Stimulated activated CD4-positive, alpha-beta T cell treated with anti-CD3 and anti-CD28 coated beads, Interleukin-15, amount 100 ng/mL, for 24 hours (primary cell): ENCODE measurements at regions not wholly inside any gene's neighbourhood (a gene's known extent, or its start where the extent isn't known, plus 50 kb on each side); places are given as distances from the start of the nearest gene placed in this dataset.
"Not testable (repeated sequence)": the region's sequence is repeated elsewhere in the genome, so short reads cannot be mapped to it uniquely, and the experiment has no call there.

Experiments
- DNase-seq: peaks from one replicate; pipeline ENCODE4 v3.0.0-alpha.2; 2020

DNA sequence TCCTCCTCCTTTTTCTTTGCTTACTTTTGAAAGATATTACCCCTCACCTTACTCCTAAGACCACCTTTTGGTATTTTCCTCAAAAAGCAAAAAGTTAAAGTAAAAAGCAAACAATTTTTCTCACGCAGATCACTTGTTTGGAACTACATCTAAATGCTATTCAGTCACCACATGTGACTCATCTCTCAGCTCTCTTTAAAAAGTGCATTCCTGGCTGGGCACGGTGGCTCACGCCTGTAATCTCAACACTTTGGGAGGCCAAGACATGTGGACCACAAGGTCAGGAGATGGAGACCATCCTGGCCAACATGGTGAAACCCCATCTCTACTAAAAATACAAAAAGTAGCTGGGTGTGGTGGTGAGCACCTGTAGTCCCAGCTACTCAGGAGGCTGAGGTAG, 218.0 kb downstream of the HS3ST3B1 start:
- not testable (repeated sequence) for DNase-seq

DNA sequence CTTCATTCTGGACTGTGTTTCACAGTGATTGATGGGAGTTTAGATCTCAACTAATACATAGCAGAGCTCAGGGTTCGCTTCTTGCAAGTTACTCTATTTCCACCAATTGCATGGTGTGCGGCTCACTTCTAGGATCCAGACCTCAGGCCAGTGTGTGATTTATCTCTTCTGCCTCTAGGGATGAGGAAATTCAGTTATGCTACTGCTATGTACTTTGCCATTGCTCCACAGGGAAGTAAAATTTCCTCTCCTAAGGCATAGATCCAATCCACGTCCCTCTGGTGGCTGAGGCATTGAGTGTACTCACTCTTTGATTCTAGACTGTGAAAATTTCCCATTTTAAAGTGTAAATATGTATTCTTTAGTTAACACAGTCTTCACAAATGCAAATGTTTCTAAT, 214.1 kb downstream of the HS3ST3B1 start:
- DNase-seq = no peak

DNA sequence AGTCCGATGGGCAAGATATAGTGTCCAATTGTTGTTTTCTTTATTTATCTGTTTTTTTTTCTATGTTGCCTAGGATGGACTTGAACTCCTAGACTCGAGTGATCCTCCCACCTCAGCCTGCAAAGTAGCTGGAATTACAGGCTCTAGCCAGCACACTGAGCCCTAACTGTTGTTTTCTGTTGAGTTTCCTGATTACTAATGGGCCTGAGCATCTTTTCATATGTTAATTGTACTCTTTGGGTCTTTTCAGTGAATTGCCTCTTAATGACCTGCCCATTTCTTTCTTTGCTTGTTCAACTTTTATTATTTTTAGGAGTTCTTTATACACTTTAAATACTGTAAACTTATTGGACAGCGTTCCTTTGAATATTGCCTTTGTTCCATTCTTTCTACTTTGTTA, 213.0 kb downstream of the HS3ST3B1 start:
- no peak for DNase-seq

DNA sequence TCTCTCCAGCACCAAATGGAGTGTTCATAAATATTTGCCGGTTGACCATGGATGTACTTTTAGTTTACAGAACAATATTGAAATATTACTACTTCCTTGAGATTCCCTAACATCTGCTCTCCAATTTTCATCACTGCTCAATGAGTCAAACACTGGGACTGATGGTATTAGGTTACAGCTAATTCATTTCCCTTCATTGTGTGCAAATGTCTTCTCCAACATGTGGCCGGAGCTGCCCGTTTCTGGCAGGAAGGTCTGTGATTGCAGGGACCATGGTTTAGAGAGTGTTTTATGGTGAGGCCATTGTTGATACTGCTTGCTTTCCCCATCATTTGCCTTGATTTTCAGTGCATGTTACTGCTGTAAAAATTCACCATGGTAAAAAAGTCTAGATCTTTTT, 209.3 kb downstream of the HS3ST3B1 start:
- DNase-seq = no peak

DNA sequence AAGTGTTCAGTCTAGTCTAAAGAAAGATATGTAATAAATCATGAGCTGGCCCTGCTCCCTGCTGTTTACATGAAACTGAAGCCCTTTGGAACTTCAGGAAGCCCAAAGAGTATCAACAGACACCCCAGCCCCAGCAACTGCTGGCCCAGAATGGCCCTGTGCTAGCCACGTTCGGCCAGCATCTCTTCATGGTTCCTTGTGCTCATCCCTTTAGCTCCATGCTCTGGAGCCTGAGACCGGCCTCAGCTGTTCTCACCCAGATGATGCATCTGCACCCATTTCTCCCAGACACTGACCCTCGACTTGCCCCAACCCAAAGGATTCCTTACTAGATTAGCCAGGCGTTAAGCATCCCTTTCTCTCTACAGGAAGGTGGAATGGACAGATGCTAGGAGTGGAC, 207.3 kb downstream of the HS3ST3B1 start:
- no peak for DNase-seq

DNA sequence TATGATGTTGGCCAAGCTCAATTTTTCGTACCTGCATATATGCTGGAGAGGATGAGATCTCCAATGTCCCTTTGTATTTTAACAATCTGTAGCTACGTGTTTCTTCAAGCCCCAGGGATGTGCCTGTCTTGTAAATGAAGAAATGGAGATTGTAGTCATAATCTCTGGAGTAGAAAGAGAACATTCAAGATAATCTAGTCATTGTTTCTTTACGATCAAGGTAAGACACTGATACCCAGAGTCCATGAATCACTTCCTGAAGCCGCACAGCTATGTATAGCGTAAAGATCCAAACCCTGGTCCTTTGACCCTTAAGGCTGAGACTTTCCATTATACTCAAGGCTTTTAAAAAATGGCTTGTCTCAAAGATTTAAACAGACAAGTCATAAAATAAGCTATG, 205.5 kb downstream of the HS3ST3B1 start:
- DNase-seq = no peak

DNA sequence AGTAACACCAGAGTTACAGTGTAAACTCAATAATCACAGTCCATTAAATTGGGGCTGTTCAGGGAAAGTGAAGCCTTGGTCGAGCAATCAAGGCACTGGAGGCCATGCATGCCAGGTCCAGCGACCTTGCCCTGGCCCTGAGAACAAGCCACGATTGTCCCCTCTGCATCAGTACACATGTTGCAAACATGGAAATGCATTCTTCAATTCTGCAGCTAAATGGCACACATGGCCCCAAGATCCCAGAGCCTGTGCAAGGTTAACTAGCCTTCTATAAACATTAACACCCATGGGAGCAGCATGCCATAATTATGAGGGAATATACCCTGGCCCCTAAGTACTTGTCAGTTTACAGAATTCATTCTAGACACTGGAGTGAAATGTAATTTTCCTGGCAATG, 204.7 kb downstream of the HS3ST3B1 start:
- no peak for DNase-seq

DNA sequence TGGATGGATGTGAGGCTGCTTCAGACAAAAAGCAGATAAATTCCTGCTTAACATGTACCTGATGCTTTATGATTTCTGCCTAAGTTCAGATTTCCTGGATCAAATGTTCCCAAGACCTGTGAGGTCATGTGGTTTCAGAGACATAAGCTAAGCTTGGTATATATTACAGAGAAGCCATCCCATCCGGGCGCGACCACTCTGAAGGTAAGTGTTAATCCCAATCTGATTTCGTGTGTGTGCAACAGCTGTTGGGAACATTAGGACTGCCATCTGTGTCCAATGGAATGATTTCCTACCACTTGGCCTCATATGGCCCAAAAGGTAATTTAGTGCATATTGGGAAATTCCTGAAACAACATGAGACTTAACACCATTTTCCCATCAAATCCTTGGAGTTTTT, 199.1 kb downstream of the HS3ST3B1 start:
- no peak for DNase-seq

DNA sequence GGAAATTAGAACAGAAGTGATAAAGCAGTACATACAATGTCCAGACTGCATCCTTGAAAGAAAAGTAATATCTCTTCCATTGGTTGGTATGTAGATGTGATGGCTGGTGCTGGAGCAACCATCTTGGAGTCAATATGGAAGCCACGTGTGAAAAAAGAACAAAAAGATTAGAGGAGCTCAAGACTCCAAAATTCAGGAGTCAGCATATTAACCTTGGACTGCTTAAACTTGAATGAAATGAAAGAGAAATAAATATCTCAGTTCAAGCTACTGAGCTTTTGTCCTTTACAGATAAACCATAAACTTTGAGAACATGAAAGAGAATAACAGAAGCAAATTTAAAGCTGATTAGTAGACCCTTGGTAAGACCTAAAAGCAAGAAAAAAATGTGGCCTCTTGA, 197.9 kb downstream of the HS3ST3B1 start:
- DNase-seq = no peak

DNA sequence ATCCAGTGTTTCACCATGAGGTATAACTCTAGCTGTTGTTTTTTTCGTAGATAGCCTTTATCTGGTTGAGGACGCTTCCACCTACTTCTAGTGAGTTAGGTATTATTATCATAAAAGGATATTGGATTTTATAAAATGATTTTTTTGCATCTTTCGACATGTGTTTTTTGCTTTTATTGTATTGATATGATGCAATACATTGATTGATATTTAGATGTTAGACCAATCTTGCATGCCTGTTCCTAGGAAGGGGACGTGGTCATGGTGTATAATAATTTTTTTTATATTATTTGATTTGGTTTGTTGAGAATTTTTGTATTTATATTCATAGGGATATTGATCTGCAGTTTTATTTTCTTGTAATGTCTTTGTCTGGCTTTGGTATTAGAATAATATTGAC, 193.3 kb downstream of the HS3ST3B1 start:
- DNase-seq = no peak

DNA sequence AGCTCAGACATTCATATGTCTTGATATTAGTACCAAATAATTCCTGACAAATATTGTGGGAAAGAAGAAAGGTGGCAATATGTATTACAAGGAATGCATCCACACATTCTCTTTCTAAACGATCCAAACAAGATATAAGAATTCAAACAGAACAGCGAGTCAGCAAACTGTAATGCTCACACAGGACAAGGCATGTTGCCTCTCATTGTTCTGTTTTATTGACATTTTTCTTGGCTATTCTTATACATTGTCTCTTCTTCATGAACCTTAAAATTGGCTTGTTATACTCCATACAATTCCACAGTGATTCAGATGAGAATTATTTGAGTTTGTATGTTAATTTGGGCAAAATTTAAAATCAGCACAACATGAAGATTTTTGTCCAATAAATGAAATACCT, 189.1 kb downstream of the HS3ST3B1 start:
- DNase-seq = no peak

DNA sequence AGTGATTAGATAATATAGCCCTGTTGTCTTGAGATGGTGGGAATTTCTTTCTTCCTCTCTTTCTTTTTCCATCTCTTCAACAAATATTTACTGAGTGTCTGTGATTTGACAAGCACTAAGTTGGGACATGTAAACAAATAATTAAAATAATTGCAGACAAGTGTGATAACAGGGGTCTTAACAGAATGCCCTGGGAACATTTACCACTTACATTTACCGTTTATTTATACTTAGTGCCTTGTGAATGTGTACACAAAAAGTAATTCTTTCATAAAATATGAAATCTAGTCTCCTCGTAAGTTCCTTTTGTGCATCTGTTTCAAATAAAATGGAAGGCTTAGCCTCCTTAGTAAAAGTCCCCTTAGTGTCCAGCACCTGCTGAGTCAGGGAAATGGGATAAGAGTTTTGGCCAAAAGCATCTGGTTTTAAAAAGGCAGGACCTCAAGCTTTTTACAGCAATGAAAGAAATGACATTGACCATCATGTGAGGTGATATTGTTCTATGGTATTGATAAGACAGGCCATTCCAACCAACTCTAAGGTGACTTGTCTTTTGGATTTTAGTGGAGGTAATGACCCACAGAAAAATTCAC, 188.2 kb downstream of the HS3ST3B1 start:
- no peak for DNase-seq

DNA sequence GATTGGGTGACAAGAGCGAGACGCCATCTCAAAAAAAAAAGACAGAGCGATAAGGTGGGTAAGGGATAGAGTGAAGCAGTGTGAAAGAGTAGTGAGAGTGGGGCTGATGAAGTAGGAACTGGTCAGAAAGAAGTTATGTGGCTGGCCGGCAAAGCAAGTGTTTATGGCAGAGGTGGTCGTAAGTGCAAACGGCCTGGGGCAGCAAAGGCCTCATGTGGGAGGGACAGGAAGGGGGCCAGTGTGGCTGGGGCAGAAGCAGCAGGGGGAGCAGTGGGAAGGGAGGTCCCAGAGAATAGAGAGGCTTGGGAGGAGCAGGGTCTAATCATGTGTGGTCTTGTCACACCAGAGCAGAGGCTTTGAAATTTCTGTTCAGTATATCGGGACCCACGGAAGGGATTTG, 186.2 kb downstream of the HS3ST3B1 start:
- no peak for DNase-seq

DNA sequence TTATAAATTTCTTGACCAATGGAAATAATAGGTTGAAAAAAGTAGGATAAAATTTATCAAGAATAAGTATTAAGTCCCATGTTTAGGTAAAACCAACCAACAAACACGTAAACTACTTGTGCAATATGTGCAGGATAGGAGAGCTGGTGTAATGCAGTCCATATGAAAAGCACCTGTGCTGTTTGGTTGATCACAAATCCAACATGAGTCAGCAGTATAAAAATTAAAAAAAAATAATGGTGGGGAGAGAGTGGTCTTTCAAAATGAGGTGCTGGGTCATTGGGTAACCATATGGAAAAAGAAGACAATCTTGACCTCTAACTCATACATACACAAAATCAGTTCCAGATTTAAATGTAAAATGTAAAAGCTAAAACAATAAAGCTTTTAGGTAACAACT, 181.8 kb downstream of the HS3ST3B1 start:
- no peak for DNase-seq

DNA sequence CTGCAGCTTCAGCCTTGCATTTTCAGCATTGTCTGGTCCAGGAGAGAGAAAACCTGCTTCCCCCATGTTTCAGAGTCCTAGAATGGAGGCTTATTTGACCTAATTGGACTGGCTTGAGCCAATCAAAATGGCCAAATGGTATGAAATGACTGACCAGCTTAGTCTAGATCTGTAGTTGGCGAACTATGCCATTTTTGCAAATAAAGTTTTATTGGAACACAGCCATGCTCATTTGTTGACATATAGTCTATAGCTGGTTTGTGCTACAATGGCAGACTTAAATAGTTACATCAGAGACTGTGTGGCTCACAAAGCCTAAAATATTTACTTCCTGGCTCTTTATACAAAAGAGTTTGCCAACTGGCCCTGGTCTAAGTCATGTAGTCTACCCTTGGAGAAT, 180.8 kb downstream of the HS3ST3B1 start:
- no peak for DNase-seq

DNA sequence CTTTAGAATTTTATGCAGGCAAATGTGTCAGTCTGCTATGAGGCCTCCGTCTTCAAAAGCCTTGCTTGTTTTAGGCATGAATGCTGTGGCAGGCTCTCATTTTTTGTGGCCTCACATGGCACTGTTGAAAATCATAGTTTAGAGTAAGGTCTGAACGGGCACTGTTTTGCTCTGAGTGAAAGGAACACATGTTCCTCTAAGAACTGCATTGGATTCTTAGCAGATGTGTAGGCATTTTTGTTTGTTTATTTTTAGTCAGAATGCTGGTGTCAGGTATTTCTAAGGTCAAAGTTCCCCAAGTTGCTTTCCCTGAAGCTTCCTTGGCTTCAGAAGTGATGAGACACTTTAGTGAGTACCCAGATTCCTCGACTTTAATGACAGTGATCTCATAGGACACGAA, 173.7 kb downstream of the HS3ST3B1 start:
- no peak for DNase-seq

DNA sequence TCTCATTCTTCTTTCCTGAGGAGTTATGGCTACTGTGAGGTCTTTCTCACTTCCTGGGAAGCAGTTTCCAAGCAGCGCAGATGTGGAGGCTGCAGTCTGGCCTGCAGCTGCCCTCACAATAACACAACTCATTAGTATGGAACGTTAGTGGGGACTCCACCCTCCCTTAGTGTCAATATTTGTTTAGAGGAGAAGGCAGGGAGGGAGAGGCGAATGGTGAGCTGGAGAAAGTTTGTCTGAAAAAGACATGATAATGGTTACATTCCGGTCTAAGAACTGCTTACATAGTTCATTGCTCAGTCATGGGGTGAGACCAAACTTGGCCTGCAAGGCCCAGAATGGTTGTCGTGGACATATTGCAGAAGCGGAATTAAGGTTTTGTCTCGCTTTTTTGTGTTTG, 170.2 kb downstream of the HS3ST3B1 start:
- no peak for DNase-seq

DNA sequence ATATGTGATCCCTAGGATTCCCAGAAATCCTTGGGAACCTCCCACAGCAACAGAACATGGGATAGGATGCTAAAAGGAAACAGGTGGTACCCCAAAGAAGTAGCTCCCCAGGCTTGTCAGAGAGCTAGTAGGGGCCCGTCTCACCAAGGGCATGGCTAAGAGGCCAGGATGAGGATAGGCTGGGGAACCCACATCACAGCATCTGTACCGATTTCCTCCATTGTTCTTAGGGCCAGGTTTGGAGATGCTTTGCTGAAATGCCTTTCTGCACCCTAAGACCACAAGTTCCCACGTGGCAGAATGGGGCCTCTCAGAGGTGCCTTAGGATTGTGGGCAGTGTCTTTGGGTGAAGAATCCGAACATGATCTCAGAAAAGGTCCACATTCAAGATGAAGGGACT, 169.5 kb downstream of the HS3ST3B1 start:
- no peak for DNase-seq

DNA sequence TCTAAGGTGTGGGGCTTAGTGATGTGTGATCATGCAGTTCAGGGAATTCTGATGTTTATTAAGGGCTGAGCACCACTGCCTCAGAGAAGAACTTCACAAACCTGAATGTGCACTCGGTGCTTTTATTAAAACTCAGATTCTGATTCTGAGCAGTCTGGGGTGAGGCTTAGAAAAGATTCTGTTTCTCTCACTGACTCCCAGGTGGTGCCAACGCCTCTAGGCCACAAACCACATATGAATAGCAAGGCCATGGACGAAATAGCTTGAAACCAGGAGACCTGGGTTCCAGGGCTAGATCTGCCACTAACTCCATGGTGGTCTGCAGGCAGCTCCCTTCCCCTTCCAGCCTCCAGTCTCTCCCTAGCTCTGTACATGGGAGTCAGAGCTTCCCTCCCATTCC, 169.1 kb downstream of the HS3ST3B1 start:
- no peak for DNase-seq

DNA sequence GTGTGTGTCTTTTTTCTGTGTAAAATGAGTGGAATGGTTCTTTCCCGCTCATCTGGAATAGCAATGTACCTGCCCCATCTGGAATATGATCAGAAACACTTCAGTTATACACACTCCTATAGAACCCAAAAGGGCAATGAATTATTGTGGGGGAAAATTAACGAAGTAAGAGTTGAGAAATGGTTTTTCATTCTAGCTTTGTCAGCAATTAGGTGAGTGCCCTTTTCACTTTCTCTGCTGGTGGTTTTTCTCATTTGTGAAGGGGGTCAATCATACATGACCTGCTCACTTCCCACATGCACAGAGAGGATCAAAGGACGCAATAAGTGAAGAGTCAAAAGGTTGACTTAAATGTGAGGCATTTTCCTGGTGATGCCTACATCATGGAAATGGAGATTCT, 168.0 kb downstream of the HS3ST3B1 start:
- DNase-seq = no peak

DNA sequence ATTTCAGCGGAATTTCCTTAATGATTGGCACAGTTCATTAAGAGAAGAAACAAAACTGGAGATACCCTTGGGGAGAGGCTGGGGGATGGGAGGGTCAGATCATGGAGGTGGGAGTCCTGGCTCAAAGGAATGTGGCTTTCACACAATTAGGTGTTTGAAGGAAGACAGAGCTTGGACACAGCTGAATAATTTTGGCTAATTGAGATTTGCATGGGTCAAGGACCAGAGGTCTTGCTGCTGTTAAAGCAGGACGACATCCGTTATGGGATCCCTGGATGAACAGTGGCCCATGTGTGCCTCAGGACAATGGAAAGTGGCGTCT, 160.3 kb downstream of the HS3ST3B1 start:
- DNase-seq = no peak

DNA sequence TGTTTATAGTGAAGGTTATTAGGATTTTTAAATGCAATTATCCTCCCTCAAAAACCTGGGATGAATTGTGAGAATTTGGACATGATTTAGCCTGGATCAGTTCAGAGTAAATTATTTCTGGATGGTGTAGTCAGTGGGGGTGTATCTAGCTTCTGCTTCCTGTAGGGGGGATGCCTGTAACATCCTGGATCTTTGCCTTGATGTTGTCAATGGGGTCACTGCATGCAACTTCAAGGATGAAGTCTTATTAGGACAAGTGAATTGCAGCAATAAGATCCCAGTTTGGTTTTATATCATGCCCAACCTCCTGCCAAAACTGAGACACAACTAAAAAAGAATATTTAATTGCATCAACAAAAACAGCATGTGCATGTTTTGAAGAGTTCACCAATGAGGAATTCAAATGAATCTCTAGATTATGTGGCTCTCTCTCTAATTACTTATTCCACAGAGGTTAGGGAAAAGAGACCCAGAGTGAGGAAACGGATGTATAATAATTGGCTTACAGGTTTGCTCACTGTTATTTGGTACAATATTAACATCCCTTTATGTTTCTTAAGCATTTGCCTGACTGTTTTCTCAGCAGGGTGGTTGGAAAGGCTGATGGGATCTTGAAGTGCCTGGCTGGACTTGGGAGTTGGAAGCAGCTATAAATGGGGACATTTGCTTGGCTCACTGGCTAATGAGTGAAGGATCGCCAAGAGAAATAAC, 159.8 kb downstream of the HS3ST3B1 start:
- DNase-seq = no peak

DNA sequence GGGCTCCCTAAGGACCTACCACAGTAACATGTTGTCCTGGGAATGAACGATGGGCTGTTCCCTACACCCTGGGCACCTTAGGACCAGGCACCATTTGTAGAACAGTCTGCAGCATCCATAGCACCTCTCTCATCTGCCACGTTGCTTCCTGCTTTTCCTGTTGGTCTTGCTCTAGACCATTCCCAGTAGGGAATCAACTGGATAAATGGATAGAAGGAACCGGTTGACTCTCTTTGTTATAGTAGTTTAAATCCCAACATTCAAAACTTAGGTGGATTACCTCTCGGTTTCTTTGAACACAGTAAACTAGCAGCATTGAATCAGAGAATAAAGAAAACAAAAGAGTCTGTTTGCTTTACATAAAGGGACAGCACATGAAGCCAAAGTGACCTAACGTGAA, 159.1 kb downstream of the HS3ST3B1 start:
- no peak for DNase-seq

DNA sequence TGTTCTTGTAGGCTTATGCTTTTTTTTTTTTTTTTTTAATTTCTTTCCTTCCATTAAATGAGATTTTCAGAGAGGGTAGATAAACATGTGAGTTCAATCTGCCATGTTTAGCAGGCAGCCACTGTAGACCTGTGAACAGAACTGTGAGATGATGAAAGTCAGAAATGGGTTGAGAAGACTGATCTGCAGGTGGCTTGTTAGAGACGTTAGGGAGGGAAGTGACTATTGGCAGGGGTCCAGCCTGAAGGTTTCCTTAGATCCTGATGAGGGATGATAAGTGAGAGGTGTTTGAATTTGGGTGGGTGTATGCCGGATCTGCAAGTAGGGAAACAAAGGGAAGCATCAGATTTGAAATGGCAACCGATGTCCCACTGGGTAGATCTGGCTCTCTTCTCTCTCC, 157.8 kb downstream of the HS3ST3B1 start:
- DNase-seq = no peak

DNA sequence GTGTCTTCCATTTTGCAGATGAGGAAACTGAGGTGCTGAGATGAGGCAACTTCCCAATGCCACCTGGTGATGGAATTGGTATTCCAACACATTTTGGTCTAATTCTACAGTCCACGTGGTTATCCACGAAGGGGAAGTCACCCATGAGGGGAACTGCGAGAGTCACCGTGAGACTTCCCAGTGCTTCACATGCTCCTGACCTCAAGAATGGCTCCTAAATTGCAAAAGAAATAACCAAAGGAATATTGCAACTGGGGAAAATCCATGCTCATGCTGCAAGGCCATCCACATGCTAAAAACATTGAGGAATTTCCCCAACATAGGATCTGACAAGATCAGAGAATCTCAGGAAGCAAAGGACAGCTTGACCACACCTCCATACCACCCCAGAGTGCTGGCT, 153.9 kb downstream of the HS3ST3B1 start:
- DNase-seq = no peak

DNA sequence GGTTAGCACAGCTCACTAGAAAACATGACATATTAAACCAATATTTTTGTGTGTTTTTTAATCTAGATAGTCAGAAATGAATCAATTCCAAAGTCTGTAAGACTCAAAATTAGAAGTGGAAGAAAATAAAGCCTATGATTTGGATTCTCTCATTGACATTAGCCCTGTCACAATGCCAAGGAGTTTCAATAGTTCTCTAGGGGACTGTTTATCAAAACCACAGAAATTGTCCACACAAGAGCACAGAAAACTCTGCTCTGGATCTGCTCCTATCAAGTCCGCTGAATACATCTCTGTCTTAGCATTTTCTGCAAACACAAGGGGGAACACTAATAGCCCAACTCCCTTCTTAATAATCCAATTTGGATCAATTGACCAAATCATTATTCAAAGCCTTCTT, 152.0 kb downstream of the HS3ST3B1 start:
- no peak for DNase-seq
